HG02981 (cell line): ENCODE measurements at regions not wholly inside any gene's neighbourhood (a gene's known extent, or its start where the extent isn't known, plus 50 kb on each side); places are given as distances from the start of the nearest gene placed in this dataset.
"Not testable (repeated sequence)": the region's sequence is repeated elsewhere in the genome, so short reads cannot be mapped to it uniquely, and the experiment has no call there.

Experiments used
- ATAC-seq: cut with Tn5 transposase; IDR thresholded peaks from one replicate; pipeline ENCODE4 v1.9.1; 2021; ENCODE audit warnings: mild to moderate bottlenecking, moderate library complexity; ENCODE audit not compliant: unreplicated experiment

DNA sequence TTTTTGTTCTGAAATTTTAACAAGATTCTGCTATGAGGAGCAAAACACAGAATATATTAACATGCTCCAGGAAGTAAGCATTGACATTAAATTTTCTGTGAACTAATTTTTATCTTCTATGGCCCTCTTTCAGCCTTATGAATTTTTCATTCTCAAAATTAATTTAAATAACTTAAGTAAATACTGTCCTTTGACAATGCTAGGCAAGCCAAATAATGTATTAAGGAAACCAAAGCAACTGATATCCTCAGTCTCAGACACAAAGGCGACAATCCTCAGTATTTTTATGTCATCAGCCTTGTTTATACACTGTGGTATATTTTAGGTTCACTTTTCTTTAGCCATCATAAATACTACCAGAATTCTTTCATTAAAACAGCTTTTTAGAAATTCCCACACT, 159.8 kb downstream of the CGGBP1 start:
- no peak for ATAC-seq

DNA sequence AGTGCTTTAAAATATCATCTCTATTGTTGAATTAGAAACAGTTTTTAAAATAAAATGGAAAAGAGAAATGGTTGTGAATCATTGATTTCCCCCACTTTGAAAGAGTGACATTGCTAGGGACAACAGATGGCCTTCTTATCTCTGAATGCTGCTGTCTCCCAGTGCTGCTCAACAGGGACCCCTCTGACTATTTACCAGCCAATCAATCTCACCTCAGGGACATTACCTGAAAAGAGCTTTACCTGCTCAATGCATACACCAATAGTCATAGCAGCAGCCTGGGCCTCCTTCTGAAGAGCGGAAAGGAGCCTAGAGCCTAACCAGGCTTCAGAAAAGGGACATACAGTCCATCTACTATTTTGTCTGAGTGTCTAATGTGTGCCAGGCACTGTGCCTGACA, 162.8 kb downstream of the CGGBP1 start:
- no peak for ATAC-seq

DNA sequence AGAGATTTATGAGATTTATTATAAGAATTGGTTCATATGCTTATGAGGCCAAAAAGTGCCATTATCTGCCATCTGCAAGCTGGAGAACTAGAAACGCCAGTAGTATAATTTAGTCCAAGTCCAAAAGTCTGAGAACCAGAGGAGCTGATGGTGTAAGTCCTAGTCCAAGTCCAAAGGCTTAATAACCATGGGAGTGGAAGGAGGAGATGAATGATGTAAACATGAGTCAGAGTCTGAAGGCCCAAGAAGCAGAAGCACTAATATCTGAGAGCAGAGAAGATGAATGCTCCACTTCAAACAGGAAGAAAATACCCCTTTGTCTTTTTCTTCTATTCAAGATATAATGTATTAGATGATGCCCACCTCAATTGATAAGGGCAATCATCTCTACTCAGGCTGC, 185.7 kb downstream of the CGGBP1 start:
- ATAC-seq, result no peak

DNA sequence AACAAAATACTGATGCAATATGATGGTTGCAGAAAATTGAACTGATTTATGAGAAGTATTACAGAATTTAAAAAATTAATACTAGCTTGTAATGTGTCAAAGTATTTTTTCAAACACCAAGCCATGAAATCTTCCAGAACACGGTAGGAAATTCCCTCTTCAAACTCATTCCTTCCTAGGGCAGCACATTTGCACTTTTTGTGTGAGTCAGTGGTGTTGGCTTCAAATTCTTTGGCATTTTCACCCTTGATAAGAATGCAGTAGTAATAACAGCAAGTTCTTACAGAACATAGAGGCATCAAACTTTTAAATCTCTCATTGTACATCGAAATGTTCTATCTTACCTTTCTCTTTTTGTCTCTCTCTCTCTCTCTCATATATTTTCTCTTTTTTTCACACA, 191.8 kb downstream of the CGGBP1 start:
- ATAC-seq, result no peak

DNA sequence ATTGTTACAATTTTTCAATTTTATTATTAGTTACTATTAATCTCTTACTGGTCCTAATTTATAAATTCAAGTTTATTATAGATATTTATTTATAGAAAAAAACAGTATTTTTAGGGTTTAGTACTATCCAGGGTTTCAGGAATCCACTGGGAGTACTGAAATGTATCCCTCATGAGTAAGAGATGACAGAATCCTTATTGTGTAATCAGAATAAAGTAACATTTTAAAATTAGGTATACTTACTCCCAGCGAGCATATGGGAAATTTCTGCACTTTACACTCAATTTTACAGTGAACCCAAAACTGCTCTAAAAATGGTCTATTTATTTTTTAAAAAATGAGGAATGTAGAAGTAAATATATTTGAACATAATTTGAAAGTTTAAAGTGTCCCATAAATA, 202.7 kb downstream of the CGGBP1 start:
- ATAC-seq, result no peak

DNA sequence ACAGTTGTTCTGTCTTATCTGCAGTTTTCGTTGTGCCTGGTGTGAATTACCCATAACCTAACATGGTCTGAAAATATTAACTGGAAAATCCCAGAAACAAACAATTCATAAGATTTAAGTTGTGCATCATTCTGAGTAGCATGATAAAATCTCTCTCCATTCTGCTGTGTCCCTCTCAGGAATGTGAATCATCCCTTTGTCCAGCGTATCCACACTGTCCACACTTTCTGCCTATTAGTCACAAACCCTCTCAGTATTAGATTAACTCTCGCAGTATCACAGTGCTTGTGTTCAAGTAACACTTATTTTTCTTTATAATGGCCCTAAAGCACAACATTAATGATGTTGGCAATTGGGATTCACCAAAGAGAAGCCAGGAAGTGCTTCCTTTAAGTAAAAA, 203.2 kb downstream of the CGGBP1 start:
- ATAC-seq, result no peak

DNA sequence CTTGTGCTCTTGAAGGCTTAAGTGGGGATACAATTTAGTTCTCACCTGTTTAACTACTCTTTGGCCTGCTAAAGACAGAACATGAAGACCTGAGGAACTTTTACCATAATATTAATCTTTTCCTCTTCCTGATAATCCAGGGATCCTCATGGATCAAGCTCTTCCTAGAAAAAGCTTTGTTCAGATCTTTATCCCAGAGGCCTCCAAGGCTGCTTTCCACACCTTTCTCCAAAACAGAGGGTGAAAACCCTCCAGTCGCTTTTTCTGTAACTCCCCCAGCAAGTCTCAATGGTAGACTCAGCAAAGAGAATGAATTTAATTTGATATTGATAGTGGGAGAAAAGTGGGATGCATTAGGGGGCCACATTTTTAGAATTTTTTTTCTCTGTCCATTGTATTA, 203.6 kb downstream of the CGGBP1 start:
- no peak for ATAC-seq

DNA sequence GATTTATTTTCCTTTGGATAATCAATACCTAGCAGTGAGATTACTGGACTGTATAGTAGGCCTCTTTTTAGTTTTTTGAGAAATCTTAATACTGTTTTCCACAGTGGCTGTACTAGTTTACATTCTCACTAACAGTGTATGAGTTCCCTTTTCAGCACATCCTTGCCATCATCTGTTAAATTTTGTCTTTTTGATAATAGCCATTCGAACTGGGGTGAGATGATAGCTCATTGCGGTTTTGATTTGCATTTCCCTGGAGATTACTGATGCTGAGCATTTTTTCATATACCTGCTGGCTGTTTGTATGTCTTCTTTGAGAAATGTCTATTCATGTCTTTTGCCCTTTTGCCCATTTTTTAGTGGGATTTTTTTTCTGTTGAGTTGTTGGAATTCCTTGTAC, 210.8 kb downstream of the CGGBP1 start:
- no peak for ATAC-seq

DNA sequence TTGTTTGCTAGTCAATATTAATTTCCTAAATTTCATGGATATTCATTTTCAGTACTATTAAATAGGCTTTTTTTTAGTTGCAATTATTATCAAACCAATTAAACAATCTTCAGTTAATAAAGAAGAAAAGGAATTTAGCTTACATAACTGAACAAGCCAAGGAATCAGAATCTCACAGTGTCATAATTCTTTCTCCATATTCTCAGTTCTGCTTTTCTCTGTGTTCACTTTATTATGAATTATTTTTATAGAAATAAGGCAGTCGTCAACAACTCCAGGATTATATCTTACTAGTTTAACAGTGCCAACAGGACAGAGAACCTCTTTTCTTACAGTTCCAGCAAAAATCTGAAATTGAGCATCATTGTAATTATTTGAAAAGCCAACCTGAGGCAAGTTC, 221.7 kb downstream of the CGGBP1 start:
- no peak for ATAC-seq

DNA sequence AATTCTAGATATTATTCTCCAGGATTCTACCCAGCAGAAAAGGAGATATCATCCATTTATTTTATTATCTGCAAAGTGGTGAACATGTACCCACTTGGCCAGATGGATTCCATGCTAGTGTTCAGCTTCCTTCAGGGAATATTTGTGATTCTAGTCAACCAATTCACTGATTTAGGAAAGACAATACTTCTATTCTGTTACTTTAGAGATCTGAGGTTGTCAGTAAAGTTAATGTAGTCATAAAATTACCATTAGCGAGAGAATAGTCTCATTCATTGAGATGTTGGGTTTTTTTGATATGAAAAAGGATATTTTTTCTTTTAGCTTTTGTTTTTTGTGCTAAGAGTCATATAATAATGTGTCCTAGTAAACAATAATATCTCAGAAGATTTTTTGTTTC, 222.8 kb downstream of the CGGBP1 start:
- ATAC-seq, result no peak

DNA sequence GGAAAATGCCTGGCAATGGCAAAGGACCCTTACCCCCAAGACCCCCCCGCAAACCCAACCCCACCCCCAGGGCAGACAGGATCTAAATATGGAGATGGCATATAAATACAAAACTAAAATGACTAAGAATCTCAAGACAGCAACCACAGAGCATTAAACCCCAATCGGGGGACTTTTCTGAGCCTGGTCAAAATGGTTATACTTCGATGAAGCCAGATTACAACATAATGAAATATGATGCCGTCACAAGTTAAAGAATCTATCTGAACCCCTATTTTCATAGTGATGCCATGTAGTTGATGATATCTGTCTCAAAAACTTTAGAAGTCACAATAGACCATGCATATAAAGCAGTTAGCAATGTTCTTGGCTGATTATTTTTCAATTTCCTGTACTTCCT, 223.6 kb downstream of the CGGBP1 start:
- ATAC-seq, result no peak

DNA sequence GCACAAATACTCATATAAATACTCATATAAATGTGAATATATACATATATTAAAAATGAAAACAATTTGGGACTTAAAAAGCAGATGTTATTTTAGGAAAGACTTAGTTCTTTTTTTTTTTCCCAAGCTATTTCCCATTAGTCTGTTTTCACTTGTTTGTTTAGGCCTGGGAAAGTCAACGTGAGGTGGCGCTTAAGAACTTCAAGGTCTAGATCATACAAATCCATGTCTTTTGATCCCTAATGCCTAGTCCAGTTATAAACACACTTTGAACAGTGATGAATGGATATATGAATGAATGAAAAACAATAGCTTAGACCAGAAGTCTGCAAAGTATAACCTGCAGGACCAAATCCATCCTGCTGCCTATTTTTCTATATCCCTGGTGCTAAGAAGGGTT, 224.5 kb downstream of the CGGBP1 start:
- ATAC-seq, result no peak

DNA sequence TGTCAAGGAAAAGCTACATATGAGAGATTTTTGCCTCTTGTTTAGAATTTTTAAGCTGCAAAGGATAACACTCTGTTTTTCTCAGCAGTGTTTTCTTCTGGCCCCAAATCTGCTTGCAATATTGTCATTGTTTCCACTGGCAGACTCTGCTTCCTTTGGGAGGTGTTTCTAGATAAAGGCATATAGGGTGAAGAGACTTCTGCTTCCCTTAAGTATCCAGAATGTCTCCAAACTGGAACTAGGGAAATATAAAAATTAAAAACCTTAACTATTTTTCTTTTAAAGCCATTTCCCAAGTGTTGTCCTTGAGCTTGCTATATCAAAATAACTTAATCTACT, 225.8 kb downstream of the CGGBP1 start:
- ATAC-seq, result no peak

DNA sequence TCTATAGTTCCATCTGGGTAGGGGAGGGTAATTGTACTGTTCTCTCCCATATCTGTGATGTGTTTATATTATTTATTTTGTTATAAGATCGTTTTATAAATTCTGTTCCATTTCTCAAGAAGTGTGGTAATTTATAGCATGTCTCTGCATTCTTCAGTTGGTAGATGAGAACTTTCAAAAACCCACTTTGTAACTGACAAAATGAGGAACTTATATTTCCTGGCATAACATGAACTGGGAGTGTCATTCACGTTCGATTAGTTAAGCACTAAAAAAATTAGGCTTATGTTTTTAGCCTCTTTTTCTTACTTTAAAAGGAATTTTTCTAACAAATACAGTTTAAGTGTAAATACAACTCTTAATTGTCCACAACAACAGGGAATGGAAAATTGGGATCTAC, 230.8 kb downstream of the CGGBP1 start:
- no peak for ATAC-seq

DNA sequence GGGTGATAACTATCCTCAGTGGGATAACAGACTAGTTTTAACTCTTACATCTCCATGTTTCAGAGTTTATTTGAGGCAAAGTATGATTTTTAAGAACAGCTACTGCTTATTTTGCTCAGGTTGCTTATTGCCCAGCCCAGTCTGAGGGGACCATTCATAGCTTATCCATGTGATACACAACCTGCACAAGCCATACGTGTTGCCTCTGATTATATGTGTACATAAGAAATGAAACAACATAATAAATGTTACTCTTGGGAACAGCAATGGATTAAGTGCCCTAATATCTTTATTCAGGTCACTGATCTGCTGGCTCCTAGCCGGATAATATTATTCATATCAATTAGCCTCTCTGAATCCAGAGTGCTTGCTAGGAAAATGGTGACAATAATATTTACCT, 236.2 kb downstream of the CGGBP1 start:
- ATAC-seq, result no peak

DNA sequence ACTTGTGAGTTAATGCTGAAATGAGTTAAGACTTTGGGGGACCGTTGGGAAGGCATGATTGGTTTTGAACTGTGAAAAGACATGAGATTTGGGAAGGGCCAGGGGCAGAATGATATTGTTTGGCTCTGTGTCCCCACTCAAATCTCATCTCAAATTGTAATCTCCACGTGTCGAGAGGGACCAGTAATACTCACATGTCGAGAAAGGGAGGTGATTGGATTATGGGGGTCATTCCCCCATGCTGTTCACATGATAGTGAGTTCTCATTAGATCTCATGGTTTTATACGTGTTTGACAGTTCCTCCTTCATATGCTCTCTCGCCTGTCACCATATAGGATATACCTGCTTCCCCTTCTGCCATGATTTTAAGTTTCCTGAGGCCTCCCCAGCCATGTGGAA, 245.3 kb downstream of the CGGBP1 start:
- not testable (repeated sequence) for ATAC-seq

DNA sequence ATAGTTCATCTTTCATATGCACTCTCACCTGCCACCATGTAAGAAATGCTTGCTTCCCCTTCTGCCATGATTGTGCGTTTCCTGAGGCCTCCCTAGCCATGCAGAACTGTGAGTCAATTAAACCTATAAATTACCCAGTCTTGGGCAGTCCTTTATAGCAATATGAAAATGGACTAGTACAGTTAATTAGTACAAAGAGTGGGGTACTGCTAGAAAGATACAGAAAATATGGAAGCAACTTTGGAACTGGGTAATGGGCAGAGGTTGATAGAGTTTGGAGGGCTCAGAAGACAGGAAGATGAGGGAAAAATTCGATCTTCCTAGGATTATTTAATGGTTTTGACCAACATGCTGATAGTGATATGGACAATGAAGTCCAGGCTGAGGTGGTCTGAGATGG, 246.9 kb downstream of the CGGBP1 start:
- no peak for ATAC-seq

DNA sequence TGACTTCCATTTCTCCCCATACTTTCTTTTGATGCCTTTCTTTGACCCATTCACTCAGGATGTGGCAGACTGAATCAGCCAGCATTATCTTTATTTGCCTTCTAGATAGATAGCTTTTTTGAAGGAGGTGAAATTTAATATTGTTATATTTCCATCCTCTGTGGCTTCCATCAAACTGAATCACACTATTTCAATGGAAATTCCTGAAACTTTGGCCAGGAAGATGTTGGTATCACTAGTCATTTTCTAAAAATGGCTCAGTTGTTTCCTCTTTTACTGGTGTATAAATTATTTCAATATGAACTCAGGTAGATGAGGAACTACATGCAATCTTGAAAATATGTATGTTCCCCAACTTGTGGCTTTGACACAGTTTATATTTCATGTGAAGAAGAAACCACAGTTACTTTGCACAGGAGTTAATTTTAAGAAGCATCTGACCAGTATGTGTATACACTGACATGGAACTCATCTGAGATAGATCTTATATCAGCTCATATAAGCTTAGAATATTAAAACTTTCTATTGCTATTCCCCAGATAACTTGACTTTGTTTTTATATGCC, 248.3 kb downstream of the CGGBP1 start:
- ATAC-seq, result no peak

DNA sequence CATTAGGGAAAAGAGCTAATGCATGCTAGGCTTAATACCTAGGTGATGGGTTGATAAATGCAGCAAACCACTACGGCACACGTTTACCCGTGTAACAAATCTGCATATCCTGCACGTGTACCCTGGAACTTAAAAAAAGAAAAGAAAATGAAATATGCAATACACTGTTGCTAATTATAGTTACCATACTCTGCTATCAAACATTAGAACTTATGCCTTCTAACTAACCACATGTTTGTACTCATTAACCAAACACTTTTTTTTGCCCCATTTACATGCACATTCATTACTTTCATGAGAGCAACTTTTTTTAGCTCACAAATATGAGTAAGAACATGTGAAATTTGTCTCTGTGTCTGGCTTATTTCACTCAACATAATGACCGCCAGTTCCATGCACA, 253.1 kb downstream of the CGGBP1 start:
- peak; percentile 93 for ATAC-seq

DNA sequence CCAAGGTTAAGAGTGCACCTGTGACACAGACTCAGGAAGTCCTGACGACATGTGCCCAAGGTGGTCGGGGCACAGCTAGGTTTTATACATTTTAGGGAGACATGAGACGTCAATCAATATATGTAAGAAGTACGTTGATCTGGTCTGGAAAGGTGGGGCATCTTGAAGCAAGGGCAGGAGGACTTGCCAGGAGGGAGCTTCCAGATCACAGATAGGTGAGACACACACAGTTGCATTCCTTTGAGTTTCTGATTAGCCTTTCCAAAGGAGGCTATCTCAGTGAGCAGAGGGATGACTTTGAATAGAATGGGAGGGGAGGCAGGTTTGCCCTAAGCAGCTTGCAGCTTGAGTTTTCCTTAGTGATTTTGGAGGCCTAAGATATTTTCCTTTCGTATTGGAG, 257.4 kb downstream of the CGGBP1 start:
- no peak for ATAC-seq

DNA sequence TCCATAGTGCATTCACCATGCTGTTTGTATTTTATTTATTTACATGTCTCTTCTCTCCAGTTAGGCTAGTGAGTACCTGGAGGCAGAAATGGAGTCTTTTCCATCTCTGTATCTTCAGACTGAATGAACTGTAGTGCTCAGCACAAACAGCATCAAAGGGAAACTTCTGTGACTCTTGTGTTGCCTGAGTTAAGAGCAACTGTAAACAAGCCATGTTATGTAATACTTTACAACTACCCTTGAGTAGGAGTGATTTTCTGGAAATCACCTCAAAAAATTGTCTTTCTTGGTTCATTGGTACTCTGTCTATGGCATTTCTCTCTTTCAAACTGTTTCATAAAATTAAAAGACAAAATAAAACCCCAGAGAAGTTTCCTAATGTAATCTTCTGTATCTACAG, 258.3 kb downstream of the CGGBP1 start:
- no peak for ATAC-seq

DNA sequence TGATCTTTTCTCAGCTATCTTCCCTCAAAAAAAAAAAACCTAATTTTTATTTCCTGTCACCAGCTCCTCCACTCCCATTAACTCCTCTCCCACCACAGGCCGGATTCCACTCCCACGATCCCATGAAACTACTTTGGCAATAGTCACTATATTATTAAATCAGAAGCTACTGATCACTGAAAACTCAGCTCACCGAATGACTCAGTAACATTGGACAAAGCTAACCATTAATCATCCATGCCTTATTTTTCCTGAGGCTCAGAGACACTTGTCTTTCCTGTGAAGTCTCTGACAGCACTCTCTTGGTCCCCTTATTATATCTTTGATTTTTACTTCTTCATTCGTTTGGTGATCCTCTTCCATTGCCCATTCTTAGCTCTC, 260.2 kb downstream of the CGGBP1 start:
- ATAC-seq, result no peak

DNA sequence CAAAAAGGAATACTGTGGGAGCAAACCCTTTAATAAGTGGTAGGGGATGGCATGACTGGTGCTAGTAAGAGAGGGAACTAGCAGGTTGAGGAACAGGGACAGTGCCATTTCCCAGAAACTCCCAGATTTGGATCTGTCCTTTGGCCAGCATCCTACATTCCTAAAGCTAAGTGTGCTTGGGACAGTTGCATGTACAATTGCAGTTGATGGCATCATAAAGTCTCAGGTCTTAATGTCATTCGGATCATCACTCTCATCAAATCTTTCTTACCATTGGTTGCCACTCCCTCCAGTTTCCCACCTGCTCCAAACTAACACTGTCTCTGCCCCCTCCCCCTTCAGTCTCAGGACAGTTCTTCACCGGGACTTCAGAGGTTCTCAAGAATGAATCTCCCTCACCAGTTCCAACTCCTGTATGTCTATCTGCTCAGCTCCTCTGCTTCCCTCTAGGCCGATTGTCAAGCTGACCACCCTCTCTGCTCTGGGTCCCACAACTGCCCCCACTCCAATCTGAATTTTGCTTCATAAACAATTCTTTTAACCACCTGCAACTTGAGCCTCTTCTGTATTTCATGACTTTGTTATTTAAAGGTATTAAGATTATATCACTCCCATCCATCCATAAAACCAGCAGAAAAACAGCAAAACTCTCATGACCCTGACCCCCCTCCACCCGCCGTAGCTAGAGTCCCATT, 260.8 kb downstream of the CGGBP1 start:
- ATAC-seq, result no peak
